ENCODE measurements at regions not wholly inside any gene's neighbourhood (a gene's known extent, or its start where the extent isn't known, plus 50 kb on each side); places are given as distances from the start of the nearest gene placed in this dataset.

- H3K4me3 ChIP-seq (IDR thresholded peaks at IDR 0.05; ENCODE audit: insufficient read depth, low read depth, low read length) = no peak overlapping the region
- no peak overlapping the region for H3K9ac ChIP-seq
- no peak for TF ChIP-seq CTCF (conservative IDR thresholded peaks at IDR 0.05; ENCODE audit: low read depth, low read length)
- H3K4me1 ChIP-seq (ENCODE audit: low read depth, poor library complexity, severe bottlenecking) = no peaks in the 10 kb centered on the region
- no peaks in the 10 kb centered on the region for H4K20me1 ChIP-seq (ENCODE audit: insufficient read depth)
- H3K79me2 ChIP-seq (ENCODE audit: insufficient read depth, low read depth) = no peaks in the 10 kb centered on the region
- no peak overlapping the region for H2AFZ ChIP-seq (ENCODE audit: low read depth)
- H3K27ac ChIP-seq = no peak overlapping the region
- H3K36me3 ChIP-seq (ENCODE audit: insufficient read depth) = no peaks in the 10 kb centered on the region
- no peak overlapping the region for H3K4me2 ChIP-seq
- H3K27me3 ChIP-seq (ENCODE audit: insufficient read depth, low read depth) = no peaks in the 10 kb centered on the region
Measured at GRCh38 chr1:228876187-228876586, 140.9 kb downstream of the RHOU start.

- Histone ChIP-seq H3K36me3 (ENCODE audit: insufficient read depth) (no peaks in the 10 kb centered on the region), H3K79me2 (ENCODE audit: insufficient read depth, low read depth) (no peaks in the 10 kb centered on the region), H4K20me1 (ENCODE audit: insufficient read depth) (no peaks in the 10 kb centered on the region), H3K4me2 (no peak overlapping the region), H3K4me3 (IDR thresholded peaks at IDR 0.05; ENCODE audit: insufficient read depth, low read depth, low read length) (no peak overlapping the region), H3K27ac (no peak overlapping the region), H3K9ac (no peak overlapping the region), H3K27me3 (ENCODE audit: insufficient read depth, low read depth) (no peaks in the 10 kb centered on the region), H2AFZ (ENCODE audit: low read depth) (no peak overlapping the region), H3K4me1 (ENCODE audit: low read depth, poor library complexity, severe bottlenecking) (no peaks in the 10 kb centered on the region)
- TF ChIP-seq CTCF (conservative IDR thresholded peaks at IDR 0.05; ENCODE audit: low read depth, low read length) = no peak
Measured at GRCh38 chr1:228879164-228879563, 143.9 kb downstream of the RHOU start.

- no peak overlapping the region for H2AFZ ChIP-seq (ENCODE audit: low read depth)
- H4K20me1 ChIP-seq (ENCODE audit: insufficient read depth) = no peaks in the 10 kb centered on the region
- H3K27ac ChIP-seq = no peak overlapping the region
- H3K27me3 ChIP-seq (ENCODE audit: insufficient read depth, low read depth) = no peaks in the 10 kb centered on the region
- H3K36me3 ChIP-seq (ENCODE audit: insufficient read depth) = no peaks in the 10 kb centered on the region
- H3K9ac ChIP-seq = no peak overlapping the region
- no peaks in the 10 kb centered on the region for H3K4me1 ChIP-seq (ENCODE audit: low read depth, poor library complexity, severe bottlenecking)
- TF ChIP-seq CTCF (conservative IDR thresholded peaks at IDR 0.05; ENCODE audit: low read depth, low read length) = no peak
- no peaks in the 10 kb centered on the region for H3K79me2 ChIP-seq (ENCODE audit: insufficient read depth, low read depth)
- H3K4me2 ChIP-seq = no peak overlapping the region
- H3K4me3 ChIP-seq (IDR thresholded peaks at IDR 0.05; ENCODE audit: insufficient read depth, low read depth, low read length) = no peak overlapping the region
Measured at GRCh38 chr1:228882041-228882770, 146.9 kb downstream of the RHOU start.

GRCh38 chr1:228882771-228883450 is 147.6 kb downstream of the RHOU start:
- Histone ChIP-seq H3K27me3 (ENCODE audit: insufficient read depth, low read depth) (no peaks in the 10 kb centered on the region), H3K4me1 (ENCODE audit: low read depth, poor library complexity, severe bottlenecking) (no peaks in the 10 kb centered on the region), H3K4me3 (IDR thresholded peaks at IDR 0.05; ENCODE audit: insufficient read depth, low read depth, low read length) (no peak overlapping the region), H3K9ac (no peak overlapping the region), H3K4me2 (no peak overlapping the region), H3K27ac (no peak overlapping the region), H3K36me3 (ENCODE audit: insufficient read depth) (no peaks in the 10 kb centered on the region), H3K79me2 (ENCODE audit: insufficient read depth, low read depth) (no peaks in the 10 kb centered on the region), H2AFZ (ENCODE audit: low read depth) (no peak overlapping the region), H4K20me1 (ENCODE audit: insufficient read depth) (no peaks in the 10 kb centered on the region)
- TF ChIP-seq CTCF (conservative IDR thresholded peaks at IDR 0.05; ENCODE audit: low read depth, low read length) = no peak
